IPS DF 4.7 (cell line): ENCODE measurements at regions not wholly inside any gene's neighbourhood (a gene's known extent, or its start where the extent isn't known, plus 50 kb on each side); places are given as distances from the start of the nearest gene placed in this dataset.

Experiments
- DNase-seq: peaks from one replicate; pipeline ENCODE4 v3.0.0-alpha.2; 2013; ENCODE audit warnings: low spot score; ENCODE audit errors: extremely low read depth

DNA sequence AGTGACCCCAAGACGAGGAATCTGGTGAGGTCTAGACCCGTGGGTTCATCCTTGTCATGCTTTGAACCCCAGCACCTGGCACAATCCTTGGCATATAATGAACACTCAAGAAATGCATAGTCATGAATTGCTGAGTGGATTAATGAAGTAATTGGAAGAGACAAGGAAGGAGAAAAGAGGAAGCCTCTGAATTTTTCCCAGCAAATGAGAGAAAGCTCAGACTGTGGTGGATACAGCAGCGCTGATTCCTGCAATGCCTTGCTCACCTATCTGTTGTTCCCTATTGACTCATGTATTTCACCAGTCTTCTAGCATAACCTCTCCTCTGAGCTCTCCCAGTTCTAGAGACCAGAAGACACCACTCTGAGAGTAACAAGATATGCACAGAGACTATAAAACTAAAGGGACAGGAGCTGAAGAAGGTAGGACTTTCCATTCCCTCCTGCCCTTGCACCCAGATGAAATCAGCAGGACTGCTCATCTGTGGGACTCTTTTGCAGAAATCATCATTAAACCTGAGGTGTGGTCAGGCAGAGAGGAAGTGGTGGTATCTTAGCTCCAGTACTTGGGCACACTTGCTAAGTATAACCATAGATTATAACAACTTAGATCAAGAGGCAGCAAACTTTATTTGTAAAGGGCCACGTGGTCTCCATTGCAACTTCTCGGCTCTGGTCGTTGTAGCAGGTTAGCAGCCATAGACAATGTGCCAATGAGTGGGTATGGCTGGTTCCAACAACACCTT lies 102.8 kb downstream of the MAF start:
- DNase-seq: no peak

DNA sequence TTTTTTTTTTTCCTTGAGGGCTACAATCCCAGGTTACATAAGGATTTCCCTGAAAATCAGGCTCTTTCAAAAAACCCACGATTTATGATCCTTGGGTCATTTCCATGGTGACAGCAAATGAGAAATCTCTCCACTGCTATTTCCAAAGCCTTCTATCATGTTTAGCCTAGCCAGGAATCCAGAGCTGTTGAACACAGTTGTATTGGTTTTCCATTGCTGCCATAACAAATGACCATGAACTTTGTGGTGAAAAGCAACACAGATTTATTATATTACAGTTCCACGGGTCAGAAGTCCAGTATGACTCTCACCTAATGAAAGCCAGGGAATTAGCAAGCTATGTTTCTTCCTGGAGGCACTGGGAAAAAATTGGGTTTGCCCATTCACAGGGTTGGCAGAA lies 106.6 kb downstream of the MAF start:
- DNase-seq: no peak

DNA sequence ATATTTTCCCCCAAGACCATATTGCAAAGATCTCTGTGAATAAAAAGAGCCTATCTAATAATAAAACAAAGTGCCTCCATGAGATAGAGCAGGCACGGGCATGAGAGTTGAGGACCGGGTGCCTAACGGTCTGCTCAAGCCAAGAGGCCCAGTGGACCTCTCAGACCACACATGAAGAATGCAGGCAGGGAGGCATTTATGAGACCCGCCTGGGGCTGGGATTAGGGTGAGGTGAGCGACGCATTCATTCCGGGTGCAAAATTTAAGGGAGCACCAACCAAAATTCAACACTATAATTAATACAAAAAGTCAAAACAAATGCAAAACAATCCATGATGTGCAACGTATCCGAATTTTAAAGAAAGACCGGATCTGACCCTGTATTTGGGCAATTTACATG lies 108.5 kb downstream of the MAF start:
- DNase-seq: no peak

DNA sequence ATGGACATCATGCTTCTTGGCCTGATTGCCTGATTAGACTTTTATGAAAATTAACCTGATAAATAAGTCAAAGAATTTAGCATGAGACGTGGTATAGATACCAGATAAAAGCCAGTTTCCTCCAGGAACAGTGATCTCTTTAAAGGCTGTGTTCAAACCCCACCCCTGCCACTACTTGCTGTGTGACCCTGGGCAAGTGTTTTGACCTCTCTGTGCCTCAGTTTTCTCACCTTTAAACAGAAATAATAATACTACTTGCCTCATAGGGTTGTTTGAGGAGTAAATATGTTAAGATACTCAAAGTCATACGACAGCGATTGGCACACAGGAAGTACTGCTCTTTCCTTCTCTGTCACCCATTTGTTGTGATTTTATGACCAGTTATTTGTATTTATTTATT lies 115.5 kb downstream of the MAF start:
- DNase-seq: no peak

DNA sequence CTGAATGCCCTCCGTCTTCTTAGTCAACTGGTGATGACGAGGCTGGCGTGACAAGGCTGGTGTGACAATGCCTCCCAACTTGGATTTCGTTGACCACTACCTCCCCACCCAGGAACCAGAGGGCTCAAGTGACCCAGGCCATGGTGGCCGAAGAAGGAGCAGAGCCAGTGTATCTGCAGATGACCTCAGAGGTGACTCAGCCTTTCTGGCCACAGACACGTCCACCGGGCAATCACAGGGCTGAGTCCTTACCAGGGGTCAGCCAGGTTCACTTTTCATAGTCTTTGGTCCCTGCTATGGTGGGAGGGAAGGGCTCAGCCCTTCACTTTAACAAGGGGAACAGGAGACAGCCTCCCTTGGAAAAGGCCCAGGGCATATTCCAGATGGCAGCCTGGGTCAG lies 116.3 kb downstream of the MAF start:
- DNase-seq: no peak

DNA sequence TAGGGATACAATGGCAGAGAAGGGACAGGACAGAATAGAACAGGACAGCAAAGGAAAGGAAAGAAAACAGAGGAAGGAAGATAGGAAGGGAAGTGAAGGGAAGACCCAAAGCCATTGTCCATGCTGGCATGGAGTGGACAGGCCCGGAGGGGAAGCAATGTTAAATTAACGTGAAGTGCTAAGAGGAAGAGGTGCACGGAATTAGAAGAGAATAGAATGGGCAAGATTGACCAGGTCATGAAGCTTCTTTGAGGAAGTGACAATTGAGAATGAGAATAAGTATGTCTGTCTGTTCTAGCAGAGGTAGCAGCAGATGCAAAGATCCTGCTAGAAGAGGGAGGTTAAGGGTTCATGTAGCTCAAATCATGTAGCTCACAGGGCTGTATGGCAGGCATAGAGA lies 117.2 kb downstream of the MAF start:
- DNase-seq: no peak

DNA sequence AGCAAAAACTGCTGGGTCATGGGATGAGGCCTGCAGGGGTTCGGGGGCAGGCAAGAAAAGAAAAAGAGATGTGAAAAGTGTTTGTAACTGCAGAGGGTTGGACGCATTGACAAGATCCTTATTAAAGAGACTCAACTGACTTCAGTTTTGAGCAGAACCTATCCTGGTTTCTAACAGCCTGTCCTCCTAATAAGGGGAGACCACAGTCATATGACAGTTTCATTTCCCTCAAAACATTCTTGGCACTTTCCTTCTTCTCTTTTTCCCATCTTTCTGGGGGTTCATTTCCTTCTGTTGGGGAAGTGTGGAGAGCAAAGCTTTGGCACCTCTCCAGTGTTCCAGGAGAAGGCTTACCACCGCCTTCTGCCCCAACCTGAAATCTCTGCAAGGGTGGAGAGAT lies 118.5 kb downstream of the MAF start:
- DNase-seq: no peak

DNA sequence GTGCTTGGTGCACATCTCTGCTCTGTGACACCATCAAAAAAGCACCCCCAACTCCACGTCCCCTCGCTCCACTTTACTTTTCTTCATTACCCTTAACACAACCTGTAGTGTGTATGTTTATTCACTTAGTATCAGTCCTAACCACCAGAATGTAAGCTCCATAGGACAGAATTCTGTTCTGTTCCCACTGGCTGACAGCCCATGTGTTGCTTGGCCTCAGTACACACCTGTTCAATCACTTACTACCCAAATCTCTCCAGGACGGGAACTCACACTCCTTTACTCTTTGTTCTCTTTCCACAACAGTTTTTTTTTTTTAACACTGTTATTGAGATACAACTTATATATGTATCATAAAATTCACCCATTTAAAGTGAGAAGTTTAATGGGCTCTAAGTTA lies 119.6 kb downstream of the MAF start:
- no peak for DNase-seq

DNA sequence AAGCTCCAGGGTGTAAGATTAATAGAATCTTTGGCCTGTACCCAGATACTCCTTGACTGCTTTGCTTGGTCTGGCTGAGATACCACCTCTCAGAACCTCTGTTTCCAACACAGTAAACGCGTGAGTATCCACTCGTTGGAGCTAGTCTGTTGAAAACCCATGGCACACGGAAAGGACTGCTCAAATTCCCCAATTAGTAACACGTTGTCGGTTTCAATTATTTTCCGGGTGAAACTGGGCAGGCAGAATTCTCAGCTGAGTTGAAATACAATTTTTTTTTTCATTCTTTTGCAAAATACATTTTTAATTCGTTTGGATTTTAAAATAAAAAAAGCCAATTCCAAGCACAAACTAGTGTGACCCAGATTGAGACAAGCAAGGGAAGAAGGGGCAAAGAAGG lies 120.5 kb downstream of the MAF start:
- DNase-seq: no peak

DNA sequence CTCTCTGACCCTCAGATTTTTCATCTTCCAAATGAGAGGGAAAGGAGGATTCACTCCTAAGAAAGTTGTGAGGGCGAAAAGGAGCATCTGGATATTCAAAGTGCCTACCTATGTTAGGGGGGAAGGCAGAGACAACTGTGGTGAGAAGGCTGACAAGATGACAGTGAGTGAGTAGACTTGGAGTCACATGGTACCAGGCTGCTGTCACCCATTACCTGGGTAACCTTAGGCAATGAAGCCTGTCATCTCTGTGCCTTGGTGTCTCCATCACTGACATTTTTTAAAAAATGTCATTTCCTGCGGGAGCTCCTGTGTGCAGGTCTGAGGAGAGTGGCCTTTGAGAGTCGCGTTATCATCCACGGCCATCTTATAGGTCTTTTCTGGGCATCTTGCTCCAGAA lies 124.0 kb downstream of the MAF start:
- DNase-seq: no peak

DNA sequence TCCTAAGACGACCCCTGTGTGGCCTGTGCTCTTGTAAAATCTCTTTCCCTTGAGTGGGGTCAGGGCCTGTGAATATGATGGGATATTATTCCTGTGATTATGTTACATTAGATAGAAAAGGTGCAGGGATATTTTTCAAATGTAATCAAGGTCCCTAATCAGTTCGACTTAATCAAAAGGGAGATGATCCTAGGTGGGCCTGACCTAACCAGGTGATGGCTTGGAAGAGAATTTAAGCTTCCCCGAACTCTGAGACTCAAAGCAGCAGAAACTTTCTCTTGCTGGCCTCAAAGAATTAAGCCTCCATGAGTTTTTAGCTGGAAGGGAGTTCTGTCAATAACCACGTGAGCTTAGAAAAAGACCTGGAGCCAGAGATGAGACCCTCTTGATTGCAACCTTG lies 124.7 kb downstream of the MAF start:
- no peak for DNase-seq

DNA sequence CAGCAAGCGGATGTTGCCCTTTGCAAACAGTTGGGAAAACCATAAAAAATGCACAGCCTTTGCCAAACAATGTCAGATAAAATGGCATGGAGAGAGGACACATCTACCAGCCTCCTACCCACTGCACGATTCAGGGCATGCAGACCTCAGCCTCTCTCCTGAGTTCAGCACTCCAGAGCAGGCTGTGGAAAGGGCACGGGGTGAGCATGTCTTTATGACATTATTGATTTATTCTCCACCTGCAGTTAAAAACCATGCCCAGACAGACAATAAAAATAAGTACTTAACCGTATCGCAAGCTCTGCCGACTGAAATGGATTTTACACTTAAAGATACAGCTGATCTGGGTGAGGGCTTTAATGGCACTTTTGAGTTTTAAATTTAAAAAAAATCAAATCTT lies 127.1 kb downstream of the MAF start:
- DNase-seq: no peak

DNA sequence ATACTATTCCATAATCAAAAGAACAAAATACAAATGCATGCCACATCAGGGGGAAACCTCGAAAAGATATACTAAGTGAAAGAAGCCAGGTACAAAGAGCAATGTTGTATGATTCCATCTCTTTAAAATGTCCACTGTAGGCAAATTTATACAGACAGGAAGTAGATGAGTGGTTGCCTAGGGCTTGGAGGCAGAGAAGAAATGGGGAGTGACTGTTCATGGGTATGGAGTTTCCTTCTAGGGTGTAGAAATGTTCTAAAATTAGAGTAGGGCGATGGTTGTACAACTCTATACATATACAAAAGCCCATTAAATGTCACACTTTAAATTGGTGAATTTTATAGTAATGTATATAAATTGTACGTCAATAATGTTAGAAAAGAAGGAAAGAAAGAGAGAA lies 128.1 kb downstream of the MAF start:
- DNase-seq: no peak

DNA sequence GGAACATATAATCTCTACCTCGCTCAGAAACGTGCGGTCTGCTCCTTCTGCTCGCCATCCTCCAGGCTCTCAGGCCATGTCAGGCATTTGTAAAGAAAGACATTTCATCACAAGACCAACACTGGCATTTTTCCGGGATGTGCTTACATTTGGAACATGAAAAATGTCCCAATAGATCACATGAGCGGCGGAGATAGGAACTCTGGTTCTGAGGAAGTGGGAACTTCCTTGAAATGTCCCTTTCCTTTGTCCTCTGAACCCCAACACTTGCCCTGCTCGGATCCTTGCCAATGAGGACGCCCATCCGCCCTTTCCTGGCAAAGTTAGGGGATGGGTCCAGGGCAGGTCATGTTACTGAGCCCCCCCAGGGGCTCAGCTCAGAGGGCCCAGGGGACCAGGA lies 130.5 kb downstream of the MAF start:
- DNase-seq: no peak

DNA sequence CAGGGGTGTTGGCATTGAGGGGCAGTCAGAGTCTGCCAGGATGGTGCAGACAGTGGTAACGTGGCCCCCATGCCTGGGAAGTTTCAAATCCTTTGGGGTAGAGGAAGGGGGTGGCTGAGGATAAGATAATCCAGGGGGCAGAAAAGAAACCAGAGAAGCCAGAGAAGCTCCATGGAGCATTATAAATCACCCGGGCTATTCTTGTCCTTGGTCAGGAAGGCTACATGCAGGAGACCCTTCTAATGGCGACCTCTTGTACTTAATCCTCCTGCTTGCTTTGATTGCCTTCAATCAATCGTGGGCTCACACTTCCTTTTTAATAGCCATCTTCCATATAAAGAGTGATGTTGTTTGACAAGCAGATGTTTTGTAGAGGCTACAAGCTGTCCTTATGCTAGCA lies 131.9 kb downstream of the MAF start:
- no peak for DNase-seq

DNA sequence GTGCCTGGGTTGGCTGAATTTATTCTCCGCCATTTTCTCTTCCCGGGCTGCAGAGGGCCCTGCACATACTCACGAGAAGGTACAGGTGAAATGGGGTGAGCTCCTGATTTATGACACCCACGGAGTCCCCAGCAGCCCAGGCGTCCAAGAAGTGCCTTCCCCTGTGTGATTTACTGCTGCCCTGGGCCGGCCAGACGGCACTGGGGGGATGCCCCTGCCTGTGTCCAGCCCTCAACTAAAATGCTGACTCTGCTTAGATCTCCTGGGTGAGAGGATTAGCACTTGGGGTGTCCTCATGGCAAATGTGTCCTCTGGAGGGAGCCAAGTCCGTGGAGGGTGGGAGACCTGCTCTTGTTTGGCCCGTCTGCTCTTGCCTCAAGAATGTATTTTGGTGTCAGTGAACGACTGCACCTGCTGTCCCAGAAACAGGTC lies 132.4 kb downstream of the MAF start:
- no peak for DNase-seq

DNA sequence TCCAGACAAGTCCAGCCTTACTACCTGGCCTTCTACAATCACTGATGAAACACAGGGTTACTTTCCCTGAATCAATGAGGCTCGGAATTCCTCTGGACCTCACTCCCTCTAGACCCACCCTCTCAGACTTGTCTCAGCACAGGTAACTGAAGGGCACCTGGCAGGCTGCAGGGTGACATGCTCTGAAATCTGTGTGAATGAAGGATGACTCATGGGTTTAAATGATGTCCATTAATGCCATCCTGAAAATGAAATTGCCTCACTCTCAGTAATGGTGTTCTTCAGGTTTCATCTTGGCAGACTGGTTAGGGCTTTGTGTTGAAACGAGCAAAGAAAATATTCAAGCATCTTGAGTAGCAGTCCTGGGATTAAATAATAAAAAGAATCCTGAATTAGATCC lies 134.4 kb downstream of the MAF start:
- no peak for DNase-seq

DNA sequence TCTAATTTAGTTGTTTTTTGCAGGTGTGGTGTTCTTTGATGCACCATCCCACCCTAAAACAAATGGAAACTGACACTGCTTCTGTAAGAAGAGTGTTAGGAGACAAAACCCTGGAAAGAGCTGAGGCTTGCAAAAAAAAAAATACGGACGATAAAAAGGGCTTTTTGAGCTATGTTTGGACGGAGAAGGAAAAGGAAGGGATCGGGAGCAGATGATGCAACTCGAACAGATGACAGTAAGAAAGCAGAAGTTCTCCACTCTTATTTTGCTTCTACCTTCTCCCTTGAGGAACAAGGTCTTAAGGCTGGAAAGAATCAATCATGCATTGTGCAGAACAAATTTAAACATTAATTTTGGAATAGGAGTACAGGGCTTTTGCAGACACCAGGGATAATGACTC lies 136.7 kb downstream of the MAF start:
- no peak for DNase-seq

DNA sequence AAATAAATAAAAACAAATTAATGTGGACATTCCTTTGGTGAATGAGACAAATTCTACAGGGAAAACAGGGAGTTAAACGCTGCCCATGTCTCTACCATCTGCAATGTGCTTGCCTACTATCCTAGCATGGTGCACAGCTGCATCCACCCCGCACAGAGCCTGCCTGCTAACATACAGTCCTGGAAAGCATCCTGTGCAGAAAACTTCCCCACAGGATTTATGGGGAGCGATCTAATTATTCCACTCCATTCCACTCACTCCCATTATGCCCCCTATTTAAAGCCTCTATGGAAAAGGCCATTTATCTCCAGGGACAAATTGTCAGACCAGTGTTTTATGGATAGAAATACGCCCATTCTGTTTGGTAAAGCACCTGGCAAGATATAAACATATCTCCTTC lies 144.5 kb downstream of the MAF start:
- DNase-seq: no peak

DNA sequence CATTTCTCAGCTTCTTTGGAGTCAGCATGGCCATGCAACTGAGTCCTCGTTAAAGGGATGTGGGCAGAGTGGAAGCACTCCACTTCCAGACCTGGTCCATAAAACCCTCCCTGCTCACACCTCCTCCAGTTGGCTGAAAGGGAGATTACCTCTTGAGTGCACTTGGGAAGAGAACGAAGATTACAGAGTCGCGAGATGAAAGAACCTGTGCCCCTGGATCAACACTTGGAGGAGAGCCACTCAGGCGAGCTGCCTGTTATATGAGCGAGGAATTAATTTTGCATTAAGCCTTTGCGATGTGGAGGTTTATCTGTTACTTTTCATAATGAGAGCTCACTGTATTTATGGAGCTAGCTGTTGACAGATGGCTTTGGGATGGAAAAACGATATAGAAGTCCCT lies 147.9 kb downstream of the MAF start:
- DNase-seq: no peak

DNA sequence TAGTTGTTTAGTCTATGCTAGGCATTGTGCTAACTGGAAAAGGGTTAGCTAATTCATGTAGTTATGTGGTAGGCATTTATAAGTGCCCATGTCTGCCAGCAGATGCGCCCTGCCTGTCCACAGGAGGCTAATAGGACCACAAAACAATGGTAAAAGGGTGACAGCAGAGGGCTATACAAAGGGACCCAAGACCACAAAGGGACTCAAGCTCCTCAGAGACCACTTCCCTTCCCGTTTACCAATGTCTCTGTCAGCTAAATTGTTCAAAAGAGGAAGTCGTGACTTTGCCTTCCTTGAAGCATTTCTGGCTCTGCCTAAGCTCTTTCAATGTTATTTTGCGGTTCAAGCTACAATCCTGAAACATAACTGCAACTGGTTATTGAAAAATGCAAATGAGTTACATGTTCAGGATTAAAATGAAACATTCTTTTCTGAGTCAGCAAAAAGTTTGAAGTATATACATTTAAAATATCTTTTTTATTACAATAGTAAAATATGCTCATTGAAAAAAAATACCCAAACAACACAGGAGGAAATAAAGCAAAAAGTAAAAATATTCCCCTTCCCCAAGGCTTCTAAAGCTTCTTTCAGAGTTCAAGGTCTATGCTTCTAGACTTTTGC lies 149.2 kb downstream of the MAF start:
- no peak for DNase-seq

DNA sequence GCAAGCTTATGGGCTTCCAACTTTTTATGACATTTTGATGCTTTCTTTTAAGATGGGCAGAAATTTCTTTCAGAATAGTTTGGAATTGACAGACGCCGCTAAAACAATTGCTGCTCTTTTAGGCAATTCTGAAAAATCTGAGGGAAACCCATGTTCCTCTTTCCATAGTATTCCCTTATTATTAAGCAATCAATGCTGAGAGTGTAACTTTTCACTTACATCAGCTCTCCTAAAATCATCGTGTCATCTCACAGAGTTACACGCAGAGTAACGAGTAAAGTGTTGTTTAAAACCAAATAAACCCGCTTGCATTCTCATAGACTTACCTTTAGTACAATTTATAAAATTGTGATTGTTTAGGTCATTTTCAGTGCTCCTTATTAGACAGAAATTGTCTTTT lies 150.6 kb downstream of the MAF start:
- DNase-seq: no peak

DNA sequence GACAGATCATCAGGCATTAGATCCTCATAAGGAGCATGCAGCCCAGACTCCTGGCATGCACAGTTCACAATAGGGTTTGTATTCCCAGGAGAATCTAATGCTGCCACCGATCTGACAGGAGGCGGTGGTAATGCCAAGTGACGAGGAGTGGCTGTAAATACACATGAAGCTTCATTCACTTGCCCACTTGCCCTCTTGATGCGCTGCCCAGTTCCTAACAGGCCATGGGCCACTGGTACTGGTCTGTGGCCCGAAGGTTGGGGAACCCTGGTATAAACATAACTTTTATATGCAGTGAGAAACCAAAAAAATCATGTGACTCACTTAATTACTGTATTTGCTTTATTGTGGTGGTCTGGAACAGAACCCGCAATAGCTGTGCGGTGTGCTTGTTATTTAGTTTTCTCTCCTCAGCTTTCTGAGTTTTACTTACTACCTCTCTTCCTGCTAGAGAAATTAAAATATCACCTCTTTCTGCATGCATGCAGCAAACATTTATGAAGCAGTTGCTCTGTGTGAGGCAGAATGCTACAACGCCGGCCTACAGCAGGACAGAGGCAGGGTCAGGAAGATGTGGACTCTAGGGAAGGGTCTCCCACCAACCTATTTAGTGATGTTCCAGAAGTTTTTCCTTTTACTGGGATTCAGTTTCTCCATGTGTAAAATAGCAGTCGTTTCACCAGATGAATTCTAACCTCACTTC lies 151.3 kb downstream of the MAF start:
- no peak for DNase-seq
